DND-41 (cell line): ENCODE measurements at regions not wholly inside any gene's neighbourhood (a gene's known extent, or its start where the extent isn't known, plus 50 kb on each side); places are given as distances from the start of the nearest gene placed in this dataset.

ENCODE experiments used
- ATAC-seq: fragments of 200-7000 bp; cut with Tn5 transposase; 3 replicates; pipeline ENCODE4 v1.9.1; 2021; ENCODE audit warnings: low read depth; ENCODE audit not compliant: insufficient read depth
- DNase-seq: peaks from one replicate; pipeline ENCODE4 v3.0.0-alpha.2; 2020
- H2AFZ ChIP-seq: 2 replicates; pipeline ENCODE4 v1.6.0; 2012; ENCODE audit warnings: low read depth, low read length
- H3K27ac ChIP-seq: 2 replicates; pipeline ENCODE4 v1.5.1; 2012; ENCODE audit warnings: low read length, inconsistent platforms
- H3K27me3 ChIP-seq: fragments of 200-600 bp; sonication (generic); 2 replicates; pipeline ENCODE4 v1.6.0; 2012; ENCODE audit warnings: low read length, mild to moderate bottlenecking, inconsistent platforms; ENCODE audit not compliant: insufficient read depth, poor library complexity
- H3K36me3 ChIP-seq: 2 replicates; pipeline ENCODE4 v1.5.1; 2012; ENCODE audit warnings: low read length, inconsistent platforms; ENCODE audit not compliant: insufficient read depth
- H3K4me1 ChIP-seq: 2 replicates; pipeline ENCODE4 v1.5.1; 2012; ENCODE audit warnings: mild to moderate bottlenecking, low read length; ENCODE audit not compliant: insufficient read depth
- H3K4me2 ChIP-seq: 2 replicates; pipeline ENCODE4 v1.6.0; 2012; ENCODE audit warnings: mild to moderate bottlenecking, moderate library complexity, low read length, inconsistent platforms; ENCODE audit not compliant: insufficient read depth
- H3K4me3 ChIP-seq, 2 experiments: fragments of 200-600 bp in 1 of 2; shearing (Covaris generic) in 1 of 2; 2 replicates each; pipeline ENCODE4 v1.5.1; 2012 to 2016; ENCODE audit warnings: inconsistent platforms in 2 of 2, low read length in 2 of 2, mild to moderate bottlenecking in 2 of 2, low read depth in 1 of 2, moderate library complexity in 1 of 2
- H3K79me2 ChIP-seq: 2 replicates; pipeline ENCODE4 v1.6.0; 2012; ENCODE audit warnings: low read length, inconsistent platforms; ENCODE audit not compliant: insufficient read depth
- H3K9ac ChIP-seq: 2 replicates; pipeline ENCODE4 v1.6.0; 2012; ENCODE audit warnings: low read depth, mild to moderate bottlenecking, inconsistent platforms, low read length, moderate library complexity
- H3K9me3 ChIP-seq: 2 replicates; pipeline ENCODE4 v1.5.1; 2012; ENCODE audit warnings: low read length, moderate library complexity, mild to moderate bottlenecking, inconsistent platforms; ENCODE audit not compliant: insufficient read depth, severe bottlenecking
- H4K20me1 ChIP-seq: 2 replicates; pipeline ENCODE4 v1.6.0; 2012; ENCODE audit warnings: low read length; ENCODE audit not compliant: insufficient read depth
- EZH2 ChIP-seq: IDR thresholded peaks from 3 replicates; pipeline ENCODE4 v1.6.1; 2012; ENCODE audit warnings: borderline replicate concordance, low read depth, mild to moderate bottlenecking, moderate library complexity, low read length, inconsistent platforms; ENCODE audit not compliant: severe bottlenecking
- TF ChIP-seq, protein P1 (sequence below): IDR thresholded peaks from 2 replicates; pipeline ENCODE4 v1.5.1; 2012; ENCODE audit warnings: borderline replicate concordance, low read length, moderate library complexity, mild to moderate bottlenecking; ENCODE audit not compliant: poor library complexity, severe bottlenecking; ENCODE audit errors: extremely low read depth

DNA sequence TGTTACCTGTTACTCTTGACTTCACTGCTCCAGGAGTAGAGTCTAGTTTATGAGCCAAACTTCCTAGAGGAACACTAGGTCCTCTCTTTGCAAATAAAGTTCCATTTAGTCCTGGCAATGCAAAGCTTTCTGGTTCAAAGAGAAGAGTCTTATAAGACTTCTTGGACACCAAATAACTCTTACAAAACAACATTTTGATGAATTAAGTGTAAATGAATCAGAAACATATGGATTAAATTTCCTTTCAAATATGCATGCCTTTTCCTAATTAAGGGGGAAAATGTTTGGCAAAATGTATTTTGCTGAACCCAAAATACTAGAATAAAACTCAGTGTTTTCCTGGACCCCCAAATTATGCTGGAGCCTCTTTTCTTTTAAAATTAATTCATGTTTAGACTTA lies 388.0 kb downstream of the FGF10 start:
- Histone ChIP-seq H3K9ac (no peak overlapping the region), H3K27ac (no peak overlapping the region), H2AFZ (no peak overlapping the region), H3K4me3 (no peak overlapping the region), H3K27me3 (no peaks in the 10 kb centered on the region), H3K79me2 (no peaks in the 10 kb centered on the region), H3K4me1 (no peaks in the 10 kb centered on the region), H4K20me1 (no peaks in the 10 kb centered on the region), H3K36me3 (no peaks in the 10 kb centered on the region), H3K9me3 (no peaks in the 10 kb centered on the region), H3K4me2 (no peak overlapping the region)
- TF ChIP-seq, protein P1, sequence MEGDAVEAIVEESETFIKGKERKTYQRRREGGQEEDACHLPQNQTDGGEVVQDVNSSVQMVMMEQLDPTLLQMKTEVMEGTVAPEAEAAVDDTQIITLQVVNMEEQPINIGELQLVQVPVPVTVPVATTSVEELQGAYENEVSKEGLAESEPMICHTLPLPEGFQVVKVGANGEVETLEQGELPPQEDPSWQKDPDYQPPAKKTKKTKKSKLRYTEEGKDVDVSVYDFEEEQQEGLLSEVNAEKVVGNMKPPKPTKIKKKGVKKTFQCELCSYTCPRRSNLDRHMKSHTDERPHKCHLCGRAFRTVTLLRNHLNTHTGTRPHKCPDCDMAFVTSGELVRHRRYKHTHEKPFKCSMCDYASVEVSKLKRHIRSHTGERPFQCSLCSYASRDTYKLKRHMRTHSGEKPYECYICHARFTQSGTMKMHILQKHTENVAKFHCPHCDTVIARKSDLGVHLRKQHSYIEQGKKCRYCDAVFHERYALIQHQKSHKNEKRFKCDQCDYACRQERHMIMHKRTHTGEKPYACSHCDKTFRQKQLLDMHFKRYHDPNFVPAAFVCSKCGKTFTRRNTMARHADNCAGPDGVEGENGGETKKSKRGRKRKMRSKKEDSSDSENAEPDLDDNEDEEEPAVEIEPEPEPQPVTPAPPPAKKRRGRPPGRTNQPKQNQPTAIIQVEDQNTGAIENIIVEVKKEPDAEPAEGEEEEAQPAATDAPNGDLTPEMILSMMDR, result no peak
- TF ChIP-seq EZH2, result no peak
- DNase-seq (no peak), ATAC-seq (no peak)

DNA sequence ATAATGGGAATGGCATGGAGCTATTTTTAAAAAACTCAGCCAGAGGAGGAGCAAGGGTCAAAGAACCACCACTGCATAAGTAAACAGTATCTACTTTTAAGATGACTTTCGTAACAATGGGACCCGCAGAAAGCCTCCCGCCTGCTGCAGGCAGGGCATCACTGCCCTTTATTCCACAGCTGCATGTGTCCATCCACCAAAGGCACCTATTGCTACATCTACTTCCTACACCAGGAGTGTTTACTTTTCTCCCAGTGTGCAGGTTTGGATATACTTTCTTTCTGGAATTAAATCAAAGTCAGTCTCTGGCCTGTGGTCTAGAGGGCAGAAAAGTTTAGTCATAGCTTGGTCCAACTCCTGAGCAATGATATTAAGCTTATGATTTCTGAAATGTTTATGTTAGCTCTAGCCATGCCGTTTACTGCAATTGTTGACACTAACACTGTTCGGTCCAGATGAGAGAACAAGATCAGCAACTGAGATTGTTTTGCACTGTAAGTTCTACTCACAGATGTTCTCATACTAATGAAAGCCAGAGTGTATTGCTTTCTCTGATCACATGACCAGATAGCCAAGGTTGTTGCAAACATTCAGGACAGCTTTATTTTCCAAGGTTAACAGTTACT lies 391.5 kb downstream of the FGF10 start:
- Histone ChIP-seq H3K27me3 (no peaks in the 10 kb centered on the region), H3K9me3 (no peaks in the 10 kb centered on the region), H3K79me2 (no peaks in the 10 kb centered on the region), H3K36me3 (no peaks in the 10 kb centered on the region), H2AFZ (no peak overlapping the region), H3K4me1 (no peaks in the 10 kb centered on the region), H3K9ac (no peak overlapping the region), H3K4me2 (no peak overlapping the region), H3K4me3 (no peak overlapping the region), H3K27ac (no peak overlapping the region), H4K20me1 (no peaks in the 10 kb centered on the region)
- TF ChIP-seq, protein P1, result no peak
- TF ChIP-seq EZH2, result no peak
- DNase-seq, result no peak
- no peak for ATAC-seq

DNA sequence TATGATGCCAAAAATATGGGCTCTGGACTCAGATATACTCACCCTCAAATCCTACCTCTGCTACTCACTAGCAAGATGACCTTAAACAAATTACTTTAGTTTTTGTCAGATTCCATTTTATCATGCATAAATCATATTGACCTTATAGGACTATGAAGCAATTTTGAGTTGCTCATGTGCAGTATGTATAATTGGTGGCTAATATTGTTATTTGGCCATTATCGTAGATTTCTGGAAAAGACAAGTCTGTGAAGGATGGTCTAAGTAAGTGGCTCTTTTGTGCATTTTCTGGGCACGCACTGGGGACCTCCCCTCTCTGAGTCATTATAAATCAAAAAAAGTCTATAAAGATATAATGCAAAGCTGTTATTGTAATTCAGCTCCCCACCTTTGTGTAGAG lies 393.0 kb downstream of the FGF10 start:
- Histone ChIP-seq H2AFZ (no peak overlapping the region), H3K9me3 (no peaks in the 10 kb centered on the region), H3K9ac (no peak overlapping the region), H3K79me2 (no peaks in the 10 kb centered on the region), H3K27ac (no peak overlapping the region), H3K4me1 (no peaks in the 10 kb centered on the region), H4K20me1 (no peaks in the 10 kb centered on the region), H3K36me3 (no peaks in the 10 kb centered on the region), H3K27me3 (no peaks in the 10 kb centered on the region), H3K4me3 (no peak overlapping the region), H3K4me2 (no peak overlapping the region)
- no peak for ATAC-seq
- no peak for TF ChIP-seq EZH2
- TF ChIP-seq, protein P1, result no peak
- DNase-seq, result no peak

DNA sequence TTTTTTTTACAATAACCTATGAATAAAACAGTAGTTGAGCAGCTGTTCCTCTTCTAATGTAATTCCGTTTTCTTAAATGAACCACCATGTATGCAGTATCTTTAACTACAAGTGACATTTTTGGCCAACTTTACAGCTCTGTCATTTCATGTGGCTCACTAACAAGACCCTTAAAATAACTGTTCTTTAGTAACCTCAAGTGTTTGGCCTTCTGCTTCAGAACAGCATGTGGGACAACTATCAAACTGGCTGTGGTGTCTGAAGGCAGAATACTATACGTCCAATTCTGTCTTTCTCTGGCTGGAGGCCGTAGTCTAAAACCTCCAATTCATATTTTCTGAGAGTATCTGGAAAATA lies 391.4 kb downstream of the NNT start:
- Histone ChIP-seq H3K9me3 (no peaks in the 10 kb centered on the region), H3K4me2 (no peak overlapping the region), H3K4me1 (no peaks in the 10 kb centered on the region), H3K27ac (no peak overlapping the region), H2AFZ (no peak overlapping the region), H3K4me3 (no peak overlapping the region), H3K36me3 (no peaks in the 10 kb centered on the region), H3K79me2 (no peaks in the 10 kb centered on the region), H4K20me1 (no peaks in the 10 kb centered on the region), H3K27me3 (no peaks in the 10 kb centered on the region), H3K9ac (no peak overlapping the region)
- DNase-seq (no peak), ATAC-seq (no peak)
- TF ChIP-seq EZH2, result no peak
- TF ChIP-seq, protein P1, result no peak
